SK-N-SH (cell line): ENCODE measurements at regions not wholly inside any gene's neighbourhood (a gene's known extent, or its start where the extent isn't known, plus 50 kb on each side); places are given as distances from the start of the nearest gene placed in this dataset.
A peak's percentile ranks its signal among the peaks of the same experiment; 100 is the strongest.
"Not testable (repeated sequence)": the region's sequence is repeated elsewhere in the genome, so short reads cannot be mapped to it uniquely, and the experiment has no call there.

Experiments used
- CTCF ChIA-PET: fragments of 300-600, 350-600 bp; formaldehyde crosslinking; extraction: SDS; loops from one replicate; lab custom pipeline; 2021; lab: Yijun Ruan, JAX
- POLR2A ChIA-PET: fragments of 350-600 bp; sonication (Branson Sonifier 250); formaldehyde crosslinking; extraction: SDS; loops from one replicate; lab custom pipeline; 2020; ENCODE audit warnings: antibody characterized with exemption, inconsistent platforms; lab: Yijun Ruan, JAX
- DNase-seq: peaks from one replicate; pipeline ENCODE4 v3.0.0; 2012
- H2AFZ ChIP-seq: fragments of 200-600 bp; sonication (generic); 2 replicates; pipeline ENCODE4 v1.8.1; 2016; ENCODE audit warnings: antibody characterized with exemption, mild to moderate bottlenecking, low read depth
- H3F3A ChIP-seq: fragments of 200-600 bp; sonication (generic); replicated peaks from 2 replicates; pipeline ENCODE3; 2016; ENCODE audit warnings: antibody characterized with exemption, mild to moderate bottlenecking; ENCODE audit not compliant: insufficient read depth
- H3K27ac ChIP-seq, 2 experiments: fragments of 200-500 bp in 1 of 2; fragments of 200-600 bp in 1 of 2; sonication (Bioruptor generic) in 1 of 2; sonication (generic), shearing (Covaris generic) in 1 of 2; 2 replicates each; pipeline versions ENCODE4 v1.5.1 to v1.6.1; 2014 to 2016; ENCODE audit warnings: low read depth in 2 of 2, inconsistent platforms in 1 of 2, low read length in 1 of 2, mild to moderate bottlenecking in 1 of 2, mixed read lengths in 1 of 2
- H3K27me3 ChIP-seq: fragments of 200-600 bp; sonication (generic), shearing (Covaris generic); 2 replicates; pipeline ENCODE4 v1.6.1; 2016; ENCODE audit warnings: mixed run types; ENCODE audit not compliant: insufficient read depth
- H3K36me3 ChIP-seq, 2 experiments: fragments of 200-500 bp in 1 of 2; fragments of 200-600 bp in 1 of 2; sonication (Bioruptor generic) in 1 of 2; sonication (generic) in 1 of 2; replicated peaks in 1 of 2; 2 replicates each; pipeline versions ENCODE3 to v1.5.1; 2014 to 2016; ENCODE audit warnings: low read length in 1 of 2, mild to moderate bottlenecking in 1 of 2; ENCODE audit not compliant: insufficient read depth in 2 of 2, control insufficient read depth in 1 of 2
- H3K4me1 ChIP-seq, 2 experiments: fragments of 200-500 bp in 1 of 2; fragments of 200-600 bp in 1 of 2; sonication (Bioruptor generic) in 1 of 2; sonication (generic), shearing (Covaris generic) in 1 of 2; 2 replicates each; pipeline versions ENCODE4 v1.5.1 to v1.6.1; 2014 to 2016; ENCODE audit warnings: low read depth in 1 of 2, low read length in 1 of 2, mixed run types in 1 of 2; ENCODE audit not compliant: insufficient read depth in 2 of 2, control insufficient read depth in 1 of 2
- H3K4me2 ChIP-seq: fragments of 200-600 bp; sonication (generic), shearing (Covaris generic); 2 replicates; pipeline ENCODE4 v1.6.1; 2017; ENCODE audit warnings: mixed run types
- H3K4me3 ChIP-seq, 2 experiments: fragments of 200-500 bp in 1 of 2; fragments of 200-600 bp in 1 of 2; sonication (Bioruptor generic) in 1 of 2; sonication (generic), shearing (Covaris generic) in 1 of 2; 2 replicates each; pipeline versions ENCODE4 v1.5.1 to v1.8.1; 2014 to 2016; ENCODE audit warnings: low read depth in 2 of 2, inconsistent platforms in 1 of 2, low read length in 1 of 2, mild to moderate bottlenecking in 1 of 2, mixed read lengths in 1 of 2, moderate library complexity in 1 of 2
- H3K79me2 ChIP-seq: fragments of 200-600 bp; sonication (generic); 2 replicates; pipeline ENCODE4 v1.8.1; 2017; ENCODE audit warnings: mild to moderate bottlenecking; ENCODE audit not compliant: insufficient read depth
- H3K9ac ChIP-seq: fragments of 200-600 bp; sonication (generic); 2 replicates; pipeline ENCODE4 v1.6.1; 2017; ENCODE audit warnings: mixed run types
- H3K9me2 ChIP-seq: fragments of 200-600 bp; sonication (generic); 2 replicates; pipeline ENCODE4 v1.6.1; 2017; ENCODE audit warnings: mixed run types
- H3K9me3 ChIP-seq: fragments of 200-600 bp; sonication (generic); 2 replicates; pipeline ENCODE4 v1.6.1; 2017; ENCODE audit warnings: mixed run types, mild to moderate bottlenecking, moderate library complexity
- H4K20me1 ChIP-seq: fragments of 200-600 bp; sonication (generic); 2 replicates; pipeline ENCODE4 v1.6.1; 2017; ENCODE audit warnings: mild to moderate bottlenecking, mixed run types; ENCODE audit not compliant: insufficient read depth
- EP300 ChIP-seq, 2 experiments: IDR thresholded peaks; 2 replicates each; pipeline versions ENCODE4 v1.4.0 to v1.6.1; 2012; ENCODE audit warnings: borderline replicate concordance in 1 of 2, low read depth in 1 of 2, low read length in 1 of 2
- FOSL2 ChIP-seq: IDR thresholded peaks from 2 replicates; pipeline ENCODE4 v1.4.0; 2012; ENCODE audit warnings: low read depth, mild to moderate bottlenecking, moderate library complexity, borderline replicate concordance
- FOXM1 ChIP-seq: IDR thresholded peaks from 2 replicates; pipeline ENCODE4 v1.4.0; 2012; ENCODE audit warnings: low read depth, mild to moderate bottlenecking
- MXI1 ChIP-seq: IDR thresholded peaks from 2 replicates; pipeline ENCODE4 v1.6.1; 2012; ENCODE audit warnings: mild to moderate bottlenecking, low read depth, low read length, improper control_type of control experiment
- NFIC ChIP-seq: IDR thresholded peaks from 2 replicates; pipeline ENCODE4 v1.4.0; 2012; ENCODE audit warnings: borderline replicate concordance
- POLR2AphosphoS5 ChIP-seq: IDR thresholded peaks from 2 replicates; pipeline ENCODE4 v1.6.1; 2012; ENCODE audit warnings: low read depth, low read length
- RXRA ChIP-seq: IDR thresholded peaks from 2 replicates; pipeline ENCODE4 v1.4.0; 2012; ENCODE audit warnings: low read depth, mild to moderate bottlenecking, borderline replicate concordance
- SMC3 ChIP-seq: IDR thresholded peaks from 2 replicates; pipeline ENCODE4 v1.6.1; 2012; ENCODE audit warnings: low read depth, low read length, improper control_type of control experiment
- TAF1 ChIP-seq: IDR thresholded peaks from 2 replicates; pipeline ENCODE4 v1.6.1; 2012; ENCODE audit warnings: low read depth, mild to moderate bottlenecking, low read length, moderate library complexity, borderline replicate concordance
- TCF12 ChIP-seq: IDR thresholded peaks from 2 replicates; pipeline ENCODE4 v1.4.0; 2012
- TEAD4 ChIP-seq: IDR thresholded peaks from 2 replicates; pipeline ENCODE4 v1.4.0; 2012; ENCODE audit warnings: mild to moderate bottlenecking, borderline replicate concordance; ENCODE audit not compliant: insufficient read depth
- WGBS: methylation state at CpG from one replicate; pipeline ENCODE4 v1.1.6; 2017; ENCODE audit warnings: low lambda C conversion rate; 5-methylcytosine and 5-hydroxymethylcytosine counted together
- TF ChIP-seq, protein P1 (sequence below): IDR thresholded peaks from 2 replicates; pipeline ENCODE4; 2012
- TF ChIP-seq, protein P2 (sequence below): IDR thresholded peaks from 2 replicates; pipeline ENCODE4 v1.6.1; 2012; ENCODE audit warnings: mild to moderate bottlenecking, low read depth, low read length, moderate library complexity
- TF ChIP-seq, protein P3 (sequence below): IDR thresholded peaks from 2 replicates; pipeline ENCODE4 v1.4.0; 2012; ENCODE audit warnings: low read depth, borderline replicate concordance

DNA sequence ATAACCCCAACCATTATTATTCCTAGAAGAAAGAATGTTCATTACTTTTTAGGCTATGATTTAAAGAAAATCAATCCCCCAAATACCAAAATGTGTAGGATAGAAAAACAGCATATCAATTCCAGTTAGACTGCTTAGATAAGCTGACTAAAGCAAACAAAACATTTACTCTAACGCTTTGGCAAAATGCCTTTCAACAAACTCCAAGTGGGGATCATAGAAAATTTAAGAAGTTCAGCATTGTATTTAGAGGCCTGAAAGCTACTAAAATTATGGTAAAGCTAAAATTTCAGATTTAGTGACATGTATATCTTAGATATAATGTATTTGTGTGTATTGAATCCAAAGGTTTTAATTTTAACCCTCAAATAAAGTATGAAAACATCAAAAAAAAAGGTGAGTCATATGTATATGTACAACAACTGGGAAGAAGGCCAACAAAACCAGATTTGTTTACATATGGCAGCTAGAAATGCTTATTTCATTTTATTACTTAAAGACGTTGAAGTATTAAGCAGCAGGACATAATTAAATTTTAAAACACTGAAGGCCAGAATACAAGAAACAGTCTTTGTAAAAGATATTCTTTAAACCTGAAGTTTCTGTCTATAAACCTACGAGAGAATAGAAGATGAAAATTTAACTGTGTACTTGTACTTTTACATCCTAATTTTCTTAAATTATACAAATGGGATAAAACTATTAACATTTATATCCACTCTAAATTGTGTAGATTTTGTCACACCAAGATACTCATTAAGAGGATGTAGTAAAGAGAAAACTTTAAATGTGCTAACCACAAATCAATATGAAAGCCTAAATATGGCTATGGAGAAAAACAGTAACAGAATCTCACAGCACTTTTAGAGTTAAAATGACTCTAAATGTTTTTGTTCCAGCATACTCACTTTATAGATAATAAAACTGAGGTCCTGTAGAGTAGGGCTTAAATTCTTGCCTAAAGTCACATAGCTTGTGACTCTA lies 71.4 kb downstream of the SLC41A2 start:
- peaks cover 0 to 6% of the 10 kb centered on the region in 2 experiments for H3K36me3 ChIP-seq
- 59% methylated on average over 3 of the region's 3 CpGs for WGBS
- CTCF ChIA-PET, result interaction anchor here (0.6 to 6.1 kb wide), 3 partner anchors 9 to 505 kb away, joined by 3 to 43 read pairs (median 4); no protein-coding TSS in a partner anchor

DNA sequence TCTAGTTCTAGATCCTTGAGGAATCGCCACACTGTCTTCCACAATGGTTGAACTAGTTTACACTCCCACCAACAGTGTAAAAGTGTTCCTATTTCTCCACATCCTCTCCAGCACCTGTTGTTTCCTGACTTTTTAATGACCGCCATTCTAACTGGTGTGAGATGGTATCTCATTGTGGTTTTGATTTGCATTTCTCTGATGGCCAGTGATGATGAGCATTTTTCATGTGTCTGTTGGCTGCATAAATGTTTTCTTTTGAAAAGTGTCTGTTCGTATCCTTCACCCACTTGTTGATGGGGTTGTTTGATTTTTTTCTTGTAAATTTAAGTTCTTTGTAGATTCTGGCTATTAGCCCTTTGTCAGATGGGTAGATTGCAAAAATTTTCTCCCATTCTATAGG lies 79.2 kb downstream of the SLC41A2 start:
- POLR2A ChIA-PET, DNase-seq, H3K27me3 ChIP-seq, H3K79me2 ChIP-seq, H3K9me2 ChIP-seq, H3F3A ChIP-seq, H3K36me3 ChIP-seq, H3K4me1 ChIP-seq, H3K4me2 ChIP-seq, H2AFZ ChIP-seq, H3K27ac ChIP-seq, H3K4me3 ChIP-seq, H3K9me3 ChIP-seq, H4K20me1 ChIP-seq, H3K9ac ChIP-seq: not testable (repeated sequence)
- WGBS, result 85% methylated on average over 3 of the region's 3 CpGs
- CTCF ChIA-PET, result interaction anchor here (1.2 to 3.4 kb wide), 2 partner anchors 497 to 499 kb away, joined by 3 to 33 read pairs; no protein-coding TSS in a partner anchor

More for the DNA sequence above, 71.4 kb downstream of the SLC41A2 start:
- no peaks in the 10 kb centered on the region for H3K27me3 ChIP-seq
- no peak overlapping the region for H2AFZ ChIP-seq
- H3K9ac ChIP-seq, result no peak overlapping the region
- TF ChIP-seq POLR2AphosphoS5, result no peak
- no peak for TF ChIP-seq TAF1
- no peak for TF ChIP-seq FOSL2
- peak; percentile 14; the same call in 1 of the 2 replicates for TF ChIP-seq NFIC
- TF ChIP-seq SMC3, result no peak
- 0 out of 2 replicates have a peak, but pooled peaks have one; percentile 5 for TF ChIP-seq TCF12
- TF ChIP-seq, protein P1, sequence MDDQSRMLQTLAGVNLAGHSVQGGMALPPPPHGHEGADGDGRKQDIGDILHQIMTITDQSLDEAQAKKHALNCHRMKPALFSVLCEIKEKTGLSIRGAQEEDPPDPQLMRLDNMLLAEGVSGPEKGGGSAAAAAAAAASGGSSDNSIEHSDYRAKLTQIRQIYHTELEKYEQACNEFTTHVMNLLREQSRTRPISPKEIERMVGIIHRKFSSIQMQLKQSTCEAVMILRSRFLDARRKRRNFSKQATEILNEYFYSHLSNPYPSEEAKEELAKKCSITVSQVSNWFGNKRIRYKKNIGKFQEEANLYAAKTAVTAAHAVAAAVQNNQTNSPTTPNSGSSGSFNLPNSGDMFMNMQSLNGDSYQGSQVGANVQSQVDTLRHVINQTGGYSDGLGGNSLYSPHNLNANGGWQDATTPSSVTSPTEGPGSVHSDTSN, result no peak
- no peak for TF ChIP-seq FOXM1
- no peak for TF ChIP-seq RXRA
- TF ChIP-seq TEAD4, result no peak
- TF ChIP-seq MXI1, result no peak
- TF ChIP-seq, protein P2, sequence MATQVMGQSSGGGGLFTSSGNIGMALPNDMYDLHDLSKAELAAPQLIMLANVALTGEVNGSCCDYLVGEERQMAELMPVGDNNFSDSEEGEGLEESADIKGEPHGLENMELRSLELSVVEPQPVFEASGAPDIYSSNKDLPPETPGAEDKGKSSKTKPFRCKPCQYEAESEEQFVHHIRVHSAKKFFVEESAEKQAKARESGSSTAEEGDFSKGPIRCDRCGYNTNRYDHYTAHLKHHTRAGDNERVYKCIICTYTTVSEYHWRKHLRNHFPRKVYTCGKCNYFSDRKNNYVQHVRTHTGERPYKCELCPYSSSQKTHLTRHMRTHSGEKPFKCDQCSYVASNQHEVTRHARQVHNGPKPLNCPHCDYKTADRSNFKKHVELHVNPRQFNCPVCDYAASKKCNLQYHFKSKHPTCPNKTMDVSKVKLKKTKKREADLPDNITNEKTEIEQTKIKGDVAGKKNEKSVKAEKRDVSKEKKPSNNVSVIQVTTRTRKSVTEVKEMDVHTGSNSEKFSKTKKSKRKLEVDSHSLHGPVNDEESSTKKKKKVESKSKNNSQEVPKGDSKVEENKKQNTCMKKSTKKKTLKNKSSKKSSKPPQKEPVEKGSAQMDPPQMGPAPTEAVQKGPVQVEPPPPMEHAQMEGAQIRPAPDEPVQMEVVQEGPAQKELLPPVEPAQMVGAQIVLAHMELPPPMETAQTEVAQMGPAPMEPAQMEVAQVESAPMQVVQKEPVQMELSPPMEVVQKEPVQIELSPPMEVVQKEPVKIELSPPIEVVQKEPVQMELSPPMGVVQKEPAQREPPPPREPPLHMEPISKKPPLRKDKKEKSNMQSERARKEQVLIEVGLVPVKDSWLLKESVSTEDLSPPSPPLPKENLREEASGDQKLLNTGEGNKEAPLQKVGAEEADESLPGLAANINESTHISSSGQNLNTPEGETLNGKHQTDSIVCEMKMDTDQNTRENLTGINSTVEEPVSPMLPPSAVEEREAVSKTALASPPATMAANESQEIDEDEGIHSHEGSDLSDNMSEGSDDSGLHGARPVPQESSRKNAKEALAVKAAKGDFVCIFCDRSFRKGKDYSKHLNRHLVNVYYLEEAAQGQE, result no peak
- TF ChIP-seq, protein P3, sequence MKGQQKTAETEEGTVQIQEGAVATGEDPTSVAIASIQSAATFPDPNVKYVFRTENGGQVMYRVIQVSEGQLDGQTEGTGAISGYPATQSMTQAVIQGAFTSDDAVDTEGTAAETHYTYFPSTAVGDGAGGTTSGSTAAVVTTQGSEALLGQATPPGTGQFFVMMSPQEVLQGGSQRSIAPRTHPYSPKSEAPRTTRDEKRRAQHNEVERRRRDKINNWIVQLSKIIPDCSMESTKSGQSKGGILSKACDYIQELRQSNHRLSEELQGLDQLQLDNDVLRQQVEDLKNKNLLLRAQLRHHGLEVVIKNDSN, result no peak
- no peak for TF ChIP-seq EP300 (IDR thresholded peaks at IDR 0.05; ENCODE audit: borderline replicate concordance in 1 of 2, low read depth in 1 of 2, low read length in 1 of 2)
- H3K9me2 ChIP-seq, result no peaks in the 10 kb centered on the region
- POLR2A ChIA-PET, result no interaction called here
- H3K4me3 ChIP-seq, result no peak overlapping the region
- H3F3A ChIP-seq, result no peaks in the 10 kb centered on the region
- H3K79me2 ChIP-seq, result no peaks in the 10 kb centered on the region
- H3K4me2 ChIP-seq, result no peak overlapping the region
- peaks cover 0 to 7% of the 10 kb centered on the region in 2 experiments; a peak in 2 of 4 replicates for H3K4me1 ChIP-seq
- H3K9me3 ChIP-seq, result no peaks in the 10 kb centered on the region
- no peak for DNase-seq
- no peak overlapping the region for H3K27ac ChIP-seq
- H4K20me1 ChIP-seq, result no peaks in the 10 kb centered on the region
